NOMO-1 treated with dmso at 0.1 percent for 144 hours (cell line): ENCODE measurements at regions not wholly inside any gene's neighbourhood (a gene's known extent, or its start where the extent isn't known, plus 50 kb on each side); places are given as distances from the start of the nearest gene placed in this dataset.

Experiments
- DNase-seq: peaks from one replicate; lab custom pipeline; 2025; ENCODE audit not compliant: unreplicated experiment; lab: John Stamatoyannopoulos, UW

DNA sequence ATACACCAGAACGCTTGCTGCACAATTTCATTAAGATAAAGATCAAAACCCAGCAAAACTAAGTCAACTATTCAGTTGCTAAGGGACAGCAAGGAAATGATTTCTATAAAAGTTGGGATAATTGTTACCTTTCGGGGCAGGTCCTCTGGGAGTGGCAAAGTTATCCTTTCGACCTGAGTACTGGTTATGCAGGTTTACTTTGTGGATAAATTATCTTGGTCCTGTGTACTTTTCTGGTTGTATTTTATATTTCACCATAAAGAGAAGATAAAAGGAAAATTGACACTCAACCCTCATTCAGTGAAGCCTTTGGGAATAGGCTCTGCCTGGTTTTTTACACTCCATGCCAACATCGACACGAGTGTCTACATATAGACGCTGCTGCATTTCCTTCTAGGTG, 146.5 kb downstream of the SYK start:
- DNase-seq, result no peak

DNA sequence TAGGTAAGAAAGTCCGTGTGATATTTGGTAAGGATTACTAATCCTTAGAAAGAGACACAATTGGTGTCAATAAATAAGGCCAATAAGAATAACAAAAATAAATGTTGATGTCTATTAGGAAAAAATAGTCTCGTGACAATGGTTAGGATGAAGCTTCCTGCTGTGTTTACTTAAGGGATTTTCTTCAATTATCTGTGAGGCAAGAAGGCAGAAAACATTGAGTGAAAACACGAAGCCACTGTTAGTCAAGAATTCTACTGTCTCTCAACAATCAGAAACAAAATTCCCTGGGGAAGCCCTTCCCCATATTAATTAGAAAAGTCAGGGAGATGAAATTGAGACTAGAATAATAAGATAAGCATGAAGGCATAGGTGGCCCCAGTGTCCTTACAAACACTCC, 149.0 kb downstream of the SYK start:
- no peak for DNase-seq

DNA sequence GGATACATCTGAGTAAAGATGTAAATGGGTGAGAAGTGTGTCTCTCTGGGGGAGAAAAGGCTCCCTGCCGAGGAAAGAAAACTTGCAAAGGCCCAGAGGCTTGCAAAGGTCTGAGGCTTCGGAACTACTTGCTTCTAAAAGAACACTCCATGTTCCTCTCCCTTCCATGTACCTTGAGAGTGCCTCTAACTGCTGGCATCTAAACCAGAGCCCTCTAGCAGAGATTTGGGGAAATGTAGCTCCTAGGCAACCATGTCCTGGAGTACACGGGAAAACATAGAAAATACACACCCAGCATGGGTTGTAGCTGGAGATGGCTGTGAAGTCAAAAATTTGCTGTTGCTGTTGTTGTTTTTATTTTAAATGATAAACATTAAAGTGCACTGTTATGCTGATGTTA, 151.6 kb downstream of the SYK start:
- DNase-seq, result no peak

DNA sequence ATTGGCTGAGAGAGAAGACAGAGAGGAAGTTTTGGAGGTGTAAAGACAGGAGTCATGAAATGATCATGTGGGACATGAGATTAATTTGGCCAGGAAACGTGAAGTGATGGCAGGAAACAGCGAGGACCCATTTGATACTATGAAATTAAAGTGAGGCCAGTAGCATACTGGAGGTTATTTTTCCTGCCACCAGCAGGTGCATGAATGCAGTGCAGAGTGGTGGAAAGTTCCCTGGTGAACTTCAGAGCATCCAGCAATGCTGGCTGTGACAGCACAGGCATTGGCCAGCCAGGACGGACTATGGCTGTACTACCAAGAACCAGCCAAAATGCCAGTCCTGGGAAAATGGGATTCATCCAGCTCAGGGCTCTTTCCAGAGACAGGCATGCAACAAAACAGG, 152.2 kb downstream of the SYK start:
- no peak for DNase-seq

DNA sequence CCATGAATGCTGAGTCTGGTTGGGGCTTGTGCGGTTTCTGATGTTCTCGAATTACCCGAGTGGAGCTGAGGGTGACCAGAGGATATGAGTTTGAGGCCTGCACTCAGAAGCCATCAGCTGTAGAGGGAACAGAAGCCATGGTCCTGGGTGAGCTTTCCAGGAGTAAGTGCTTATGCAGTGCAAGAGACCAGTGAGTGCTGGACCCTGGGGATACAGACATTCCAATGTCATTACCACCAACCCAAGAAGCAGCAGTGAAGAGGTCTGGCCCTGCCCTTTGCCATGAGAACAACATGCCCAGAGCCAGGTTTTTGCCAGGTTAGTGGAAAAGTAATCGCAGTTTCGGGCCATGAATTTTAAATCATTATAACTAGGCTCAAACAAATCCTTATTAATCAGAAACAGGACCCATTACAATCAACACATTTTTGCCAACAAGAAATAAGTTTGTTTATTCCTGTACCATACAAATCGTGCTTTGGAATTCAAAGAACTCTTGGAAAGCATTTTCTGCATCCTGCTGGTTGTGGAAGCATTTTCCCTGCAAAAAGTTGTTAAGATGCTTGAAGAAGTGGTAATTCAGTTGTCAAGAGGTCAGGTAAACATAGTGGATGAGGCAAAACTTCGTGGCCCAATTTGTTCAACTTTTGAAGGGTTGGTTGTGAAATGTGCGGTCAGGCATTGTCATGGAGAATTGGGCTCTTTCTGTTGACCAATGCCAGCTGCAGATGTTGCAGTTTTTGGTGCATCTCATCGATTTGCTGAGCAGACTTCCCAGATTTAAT, 154.6 kb downstream of the SYK start:
- no peak for DNase-seq

DNA sequence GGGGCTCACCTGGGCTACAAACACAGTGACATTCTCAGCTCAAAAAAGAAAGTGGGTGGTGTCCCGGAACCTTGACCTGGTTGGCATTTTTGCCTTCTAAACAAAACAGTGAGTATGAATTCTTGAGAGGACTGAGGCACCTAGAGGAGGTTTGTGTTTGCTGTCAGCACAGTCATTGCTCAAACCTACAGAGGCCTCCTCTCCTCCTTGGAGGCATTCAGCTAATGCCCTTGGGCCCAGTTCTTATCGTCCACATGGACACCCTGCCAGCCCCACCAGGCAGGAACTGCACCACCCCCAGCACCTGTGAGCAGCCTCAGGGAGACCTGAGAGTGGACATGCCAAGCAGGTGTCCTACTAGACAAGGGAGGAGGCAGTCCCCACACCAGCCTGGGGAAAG, 156.7 kb downstream of the SYK start:
- DNase-seq, result no peak

DNA sequence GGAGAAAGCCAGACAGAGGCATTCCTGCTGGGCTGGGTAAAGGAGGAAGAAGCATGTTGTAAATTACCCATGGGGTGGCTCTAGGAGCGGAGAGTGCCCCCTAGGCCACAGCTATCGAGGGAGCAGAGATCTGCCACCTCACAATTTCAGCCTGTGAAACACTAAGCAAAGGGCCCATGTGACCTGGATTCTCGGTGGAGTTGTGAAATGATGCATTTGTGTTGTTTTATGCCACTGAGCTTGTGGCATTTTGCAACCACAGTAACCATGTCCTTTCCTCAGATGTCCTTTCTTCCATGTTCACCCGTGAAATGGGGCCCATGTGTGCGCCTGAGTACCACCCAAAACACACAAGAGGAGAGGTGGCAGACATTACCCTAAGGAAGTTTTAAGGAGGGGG, 159.3 kb downstream of the SYK start:
- no peak for DNase-seq

DNA sequence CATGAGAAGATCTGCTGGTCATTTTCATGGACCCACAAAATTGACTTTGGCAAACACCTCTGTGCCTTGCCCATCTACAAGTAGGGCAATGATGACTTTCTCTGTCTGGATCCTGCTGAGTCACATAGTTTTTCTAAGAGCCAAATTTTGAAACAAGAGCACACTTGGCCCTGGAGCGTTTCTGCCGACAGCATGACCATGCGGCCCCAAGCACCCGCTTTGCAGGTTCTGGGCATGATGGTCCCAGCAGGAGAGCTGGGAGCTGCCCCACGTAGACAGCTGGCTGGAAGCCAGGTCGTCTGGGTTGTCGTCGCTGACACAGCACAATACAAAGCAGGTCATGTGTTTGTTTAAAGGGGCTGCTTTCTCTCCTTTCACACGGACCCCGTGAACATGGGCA, 159.8 kb downstream of the SYK start:
- no peak for DNase-seq

DNA sequence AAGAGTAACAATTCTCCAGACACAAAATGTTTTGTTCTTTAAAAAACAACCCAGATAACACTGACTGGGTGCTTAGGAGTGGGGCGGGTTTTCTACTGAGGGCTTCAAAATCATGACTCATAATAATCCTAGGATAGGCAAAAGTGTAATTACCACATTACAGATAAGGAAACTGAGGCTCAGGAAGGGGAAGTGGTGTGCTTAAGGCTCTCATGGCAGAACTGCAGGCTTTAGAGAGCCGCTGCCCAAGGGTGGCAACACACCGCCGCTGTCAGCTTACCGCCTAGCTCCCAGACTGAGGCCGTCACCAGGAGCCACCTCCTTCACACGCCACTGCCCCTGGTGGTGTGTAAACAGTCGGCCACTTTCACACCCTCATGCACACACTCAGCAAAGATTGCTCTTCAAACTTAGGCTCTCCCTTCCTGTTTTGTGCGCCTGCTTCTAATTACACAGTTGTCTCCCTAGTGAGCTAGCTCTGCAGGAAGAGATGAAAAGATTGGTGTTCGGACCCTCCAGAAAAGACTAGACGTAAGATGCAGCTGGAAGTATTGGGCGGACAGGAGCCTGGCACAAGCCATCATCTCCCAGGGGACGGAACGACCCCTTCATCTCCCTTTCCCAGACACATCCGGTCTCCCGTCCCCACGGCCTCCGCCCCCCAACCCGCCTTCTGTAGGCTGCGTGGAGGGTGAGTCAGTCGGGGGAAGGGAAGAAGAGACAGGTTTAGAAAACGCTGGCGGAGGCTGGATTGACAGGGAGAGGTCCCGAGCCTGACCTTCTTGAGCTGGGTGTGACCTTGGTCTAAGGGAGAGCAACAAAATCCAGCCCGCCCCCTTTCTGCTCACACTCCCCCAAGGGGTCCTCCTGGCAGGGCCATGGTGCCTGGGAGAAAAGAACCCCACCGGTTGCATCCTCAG, 162.7 kb downstream of the SYK start:
- no peak for DNase-seq

DNA sequence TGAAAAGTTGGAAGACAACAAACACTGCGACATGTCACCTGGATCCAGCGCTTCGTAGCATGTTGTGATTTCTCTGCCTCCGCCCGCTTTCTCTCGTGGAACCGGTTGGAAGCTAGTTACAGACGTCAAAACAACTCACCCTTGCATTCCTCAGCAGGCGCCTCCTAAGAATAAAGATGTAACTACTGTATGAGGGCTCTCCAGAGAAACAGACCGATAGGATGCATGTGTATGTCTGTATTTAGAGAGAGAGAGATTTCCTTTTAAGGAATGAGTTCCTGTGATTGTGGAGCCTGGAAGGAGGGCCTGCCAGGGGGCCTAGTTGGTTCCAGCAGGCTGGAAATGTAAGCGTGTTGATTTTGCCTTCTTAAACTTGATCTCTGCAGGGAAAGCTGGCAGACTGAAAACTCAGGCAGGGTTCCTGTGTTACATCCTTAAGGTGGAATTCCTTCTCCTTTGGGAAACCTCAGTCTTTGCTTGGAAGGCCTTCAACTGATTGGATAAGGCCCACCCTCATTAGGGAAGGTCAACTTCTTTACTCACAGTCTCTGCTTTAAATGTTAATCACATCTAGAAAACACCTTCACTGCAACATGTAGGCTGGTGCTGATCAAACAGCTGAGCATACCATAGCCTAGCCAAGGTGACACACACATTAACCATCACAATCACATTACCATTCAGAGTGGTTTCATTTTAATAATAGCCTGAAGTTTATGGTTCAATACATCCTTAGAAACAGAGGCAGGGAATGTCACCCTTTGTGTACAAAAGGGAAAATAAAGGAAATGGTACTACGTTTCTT, 163.8 kb downstream of the SYK start:
- DNase-seq, result no peak

DNA sequence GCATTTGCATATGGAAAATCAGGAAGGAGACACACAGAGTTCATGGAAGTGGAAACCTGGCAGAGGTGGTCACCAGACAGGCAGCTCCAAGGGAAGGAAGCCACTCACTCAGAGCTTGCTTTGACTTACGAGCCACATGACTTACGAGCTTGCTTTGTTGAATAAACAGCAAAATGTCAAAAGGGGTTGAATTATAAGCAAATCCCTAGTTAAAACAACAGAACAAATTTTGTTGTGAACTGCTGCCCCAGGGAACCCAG, 164.3 kb downstream of the SYK start:
- no peak for DNase-seq

DNA sequence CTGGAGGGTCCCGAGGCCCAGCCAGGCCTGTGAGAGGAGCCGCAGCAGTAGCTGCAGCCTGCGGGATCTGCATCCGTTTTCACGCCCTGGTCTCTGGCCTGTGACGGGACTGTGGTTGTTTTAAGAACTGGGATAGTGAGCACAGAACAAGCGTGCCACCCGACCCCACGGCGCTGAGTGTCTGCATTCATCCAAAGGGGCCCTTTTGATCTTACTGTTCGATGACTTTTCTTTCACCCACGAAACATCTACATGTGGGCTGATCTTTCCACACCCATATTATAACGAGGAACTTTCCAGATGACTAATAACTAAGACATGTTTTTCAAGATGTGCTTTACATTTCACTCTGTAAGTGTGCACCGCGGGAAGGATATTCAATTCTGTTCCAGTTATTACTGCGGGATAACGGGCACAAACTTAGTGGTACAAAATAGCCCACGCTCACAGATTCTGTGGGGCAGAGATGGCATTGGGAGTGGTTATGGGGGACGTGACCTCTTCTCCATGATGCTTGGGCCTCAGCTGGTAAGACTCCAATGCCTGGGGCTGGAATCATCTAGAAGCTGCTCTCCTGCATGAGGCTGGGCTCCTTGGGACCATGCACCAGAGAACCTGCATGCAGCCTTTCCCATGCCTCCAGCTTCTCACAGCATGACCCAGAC, 165.0 kb downstream of the SYK start:
- DNase-seq, result no peak

DNA sequence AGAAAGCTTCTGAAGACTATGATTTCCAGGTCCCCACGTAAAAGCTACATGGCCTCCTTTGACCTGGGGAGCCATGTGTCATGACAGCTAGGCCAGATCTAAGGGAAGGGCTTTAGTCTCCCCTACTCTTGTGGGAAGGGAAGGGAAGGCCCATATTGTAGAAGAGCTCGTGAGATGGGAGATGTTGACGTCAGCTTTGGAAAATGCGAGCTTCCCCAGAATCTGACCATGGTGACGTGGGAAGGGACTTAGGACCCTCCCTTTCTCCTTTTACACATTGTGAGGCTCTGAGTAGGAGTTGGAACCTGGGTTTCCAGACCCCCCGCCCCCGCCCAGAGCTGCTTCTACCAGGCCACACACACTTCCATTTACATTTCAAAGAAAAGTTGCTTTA, 165.5 kb downstream of the SYK start:
- no peak for DNase-seq

DNA sequence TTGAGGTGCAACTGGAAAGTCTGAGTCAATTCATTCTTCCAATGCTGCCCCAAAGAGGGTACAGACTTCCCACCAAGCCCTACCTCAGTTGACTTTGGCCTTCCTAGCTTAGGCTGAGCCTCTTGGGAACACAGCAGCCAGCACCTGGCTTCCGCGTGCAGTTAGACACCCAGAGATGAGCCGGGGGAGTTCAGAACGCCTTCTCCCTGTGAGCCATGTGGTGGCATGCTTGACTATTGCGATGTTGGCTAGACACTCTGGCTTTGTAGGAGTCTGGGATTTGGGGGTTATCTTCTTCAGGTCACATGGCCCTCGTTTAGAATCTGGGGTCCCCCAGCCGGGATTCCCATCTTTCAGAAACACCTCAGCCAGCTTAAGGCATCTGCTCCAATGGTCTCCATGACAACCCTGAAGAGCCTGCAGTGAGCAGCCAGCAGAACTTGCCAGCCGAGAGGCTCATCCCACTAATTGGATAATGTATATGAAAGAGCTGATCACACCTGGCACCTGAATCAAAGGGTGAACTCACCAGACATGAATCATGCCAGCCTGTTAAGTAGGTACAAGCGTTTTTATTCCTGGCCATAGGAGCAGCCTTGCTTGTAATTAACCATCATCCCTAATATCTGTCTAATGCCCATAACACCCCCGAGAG, 167.5 kb downstream of the SYK start:
- DNase-seq, result no peak

DNA sequence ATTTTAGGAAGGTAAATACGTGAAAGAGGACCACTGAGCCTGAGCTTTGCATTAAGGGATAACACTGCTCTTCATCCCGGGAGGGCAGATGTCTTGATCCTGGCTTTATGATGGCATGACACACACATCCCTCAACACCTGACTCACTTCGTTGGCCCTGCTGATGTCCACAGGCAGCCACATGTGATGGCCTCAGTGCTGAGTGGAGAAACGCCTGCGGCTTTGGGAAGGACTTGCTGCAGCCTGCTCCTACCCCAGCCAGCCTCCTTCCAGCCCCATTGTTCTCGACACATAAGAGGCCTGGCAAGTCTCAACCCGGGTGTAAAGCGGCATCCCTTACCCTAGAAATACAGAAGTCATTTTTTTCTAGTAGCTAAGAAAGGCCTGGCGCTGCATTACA, 169.0 kb downstream of the SYK start:
- no peak for DNase-seq

DNA sequence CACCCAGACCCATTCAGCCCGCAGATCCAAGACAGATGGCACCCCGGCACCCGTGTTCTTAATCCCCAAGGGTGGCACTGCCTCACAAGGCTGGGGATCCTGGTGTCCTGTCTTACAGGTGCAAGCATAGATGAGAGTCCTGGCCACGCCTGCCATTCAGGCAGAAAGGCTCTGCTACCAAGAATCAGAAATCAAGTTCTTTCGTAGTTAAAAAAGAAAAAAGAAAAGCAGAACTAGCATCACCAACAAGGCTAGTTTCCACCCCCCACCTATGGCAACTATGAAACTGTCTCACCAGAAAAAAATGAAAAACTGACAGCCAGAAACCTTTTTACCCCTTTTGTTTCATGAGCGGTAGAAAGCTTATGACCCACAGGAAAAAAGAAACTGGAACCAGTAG, 170.4 kb downstream of the SYK start:
- DNase-seq, result no peak

DNA sequence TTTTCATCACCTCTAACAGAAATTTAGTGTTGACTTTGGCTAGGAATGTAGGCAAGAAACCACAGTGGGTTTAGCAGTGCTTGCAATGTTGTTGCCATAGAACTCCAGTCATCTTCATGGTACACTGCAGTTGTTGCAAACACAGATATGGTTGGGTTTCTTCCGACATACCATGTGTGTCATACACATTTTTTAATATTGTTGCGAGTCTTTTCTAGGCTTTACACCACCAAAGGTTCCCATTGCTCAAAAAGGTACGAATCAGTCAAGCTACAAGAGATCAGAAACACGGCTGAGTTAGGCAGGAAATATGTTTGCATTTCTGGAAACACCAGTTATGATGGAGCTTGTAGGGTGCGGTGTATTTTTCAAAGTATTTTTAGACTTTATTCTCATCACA, 172.4 kb downstream of the SYK start:
- no peak for DNase-seq

DNA sequence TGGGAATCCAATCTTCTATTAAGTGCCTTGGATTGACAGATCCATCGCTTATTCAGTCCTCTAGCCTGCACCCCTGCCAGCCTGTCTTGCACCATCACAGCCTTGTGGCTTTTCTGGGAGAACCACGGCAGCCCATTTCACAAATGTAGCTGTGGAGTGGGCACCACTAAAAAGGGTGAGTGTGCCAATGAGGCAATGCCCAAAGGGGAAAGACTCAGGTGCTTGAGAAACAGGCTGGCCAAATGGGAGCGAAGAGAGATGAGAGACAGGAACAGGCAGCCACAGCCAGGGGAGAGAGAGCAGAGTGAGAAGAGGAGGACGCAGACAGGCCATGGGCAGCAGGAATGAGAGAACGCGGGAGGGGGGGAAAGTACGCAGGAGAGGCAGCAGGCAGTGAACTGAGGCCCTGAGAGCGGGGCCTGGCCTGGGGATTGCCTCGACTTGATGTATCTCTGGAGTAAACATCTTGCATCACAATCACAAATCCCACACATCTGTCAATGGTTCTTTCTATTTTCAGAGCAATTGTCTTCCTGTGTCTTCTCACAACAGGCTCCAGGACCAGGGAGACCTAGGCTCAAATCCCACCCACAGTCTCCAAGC, 173.1 kb downstream of the SYK start:
- DNase-seq, result no peak

DNA sequence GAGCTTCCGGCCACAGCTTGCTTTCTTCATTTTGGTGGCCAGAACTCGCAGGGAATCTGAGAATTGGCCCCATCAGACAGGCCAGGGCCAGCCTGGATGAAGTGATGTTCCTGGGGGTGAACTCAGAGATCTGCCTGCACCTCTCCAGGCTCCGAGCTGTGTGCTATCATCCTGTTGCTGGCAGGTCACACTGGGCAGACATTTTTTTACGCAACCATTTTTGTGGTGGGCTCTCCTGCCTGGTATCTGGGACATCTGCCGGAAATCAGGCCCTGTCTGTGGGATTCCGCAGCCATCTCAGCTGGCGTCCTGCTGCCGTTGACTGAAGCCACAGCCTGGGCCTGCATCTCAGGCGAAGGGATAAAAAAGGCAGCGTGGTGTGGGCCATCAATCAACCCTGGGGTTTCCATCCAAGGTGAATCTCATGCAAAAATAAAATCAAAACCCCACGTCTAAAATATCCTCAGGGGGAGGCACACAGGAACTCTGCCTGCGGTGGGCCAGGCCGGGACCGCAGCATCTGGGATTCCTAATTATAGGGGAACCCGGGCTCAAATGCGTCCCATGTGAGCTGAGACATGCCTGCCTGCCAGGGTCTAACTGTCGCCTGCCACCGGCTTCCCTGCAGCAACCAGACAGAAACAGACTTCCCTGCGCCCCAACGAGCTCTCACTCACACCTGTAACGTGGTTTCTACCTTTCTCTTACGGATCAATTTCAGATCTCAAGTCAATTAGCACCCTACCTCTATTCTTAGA, 174.3 kb downstream of the SYK start:
- no peak for DNase-seq

DNA sequence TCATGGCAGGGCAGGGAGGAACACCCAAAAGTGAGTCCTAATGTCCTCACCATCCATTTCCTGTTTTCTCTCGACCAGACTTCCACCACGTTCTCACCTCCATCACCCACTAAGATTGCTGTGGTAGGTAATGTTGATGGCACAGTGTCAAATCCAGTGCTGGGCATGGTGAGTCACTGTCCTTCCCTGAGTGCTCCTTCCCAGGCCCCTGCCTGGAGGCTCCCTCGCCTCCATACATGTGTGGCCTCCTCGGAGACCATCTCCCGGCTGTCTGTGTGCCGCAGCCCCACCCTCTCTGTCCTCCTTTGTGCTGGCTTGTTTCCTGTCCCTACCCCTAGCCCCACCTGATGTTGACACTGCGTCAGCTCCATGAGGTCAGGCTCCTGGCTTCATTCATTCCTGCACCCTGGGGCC, 177.5 kb downstream of the SYK start:
- no peak for DNase-seq
